ENCODE measurements at regions not wholly inside any gene's neighbourhood (a gene's known extent, or its start where the extent isn't known, plus 50 kb on each side); places are given as distances from the start of the nearest gene placed in this dataset.
A peak's percentile ranks its signal among the peaks of the same experiment; 100 is the strongest.
"Not testable (repeated sequence)": the region's sequence is repeated elsewhere in the genome, so short reads cannot be mapped to it uniquely, and the experiment has no call there.

GRCh38 chr6:135555550-135555949 lies 58.0 kb upstream of the AHI1 start:
- no peak for DNase-seq

DNA sequence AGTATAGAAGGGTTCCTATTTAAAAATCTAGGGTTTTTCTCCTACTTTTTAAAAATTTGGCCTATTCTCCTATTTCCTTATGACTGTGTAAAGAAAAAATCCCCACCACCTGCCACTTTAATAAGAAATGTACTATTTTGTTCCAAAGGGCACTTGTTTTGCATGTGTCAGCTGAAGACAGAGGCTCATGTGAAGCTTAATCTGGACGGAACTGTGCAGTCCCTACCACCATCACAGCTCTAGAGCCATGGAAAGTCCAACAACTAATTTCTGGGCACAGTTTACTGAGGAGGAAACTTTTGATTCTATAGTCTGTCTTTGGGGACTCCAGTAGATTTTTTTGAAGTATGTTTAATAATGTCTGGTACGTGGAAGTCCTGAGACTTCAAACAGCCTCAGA lies 60.0 kb upstream of the AHI1 start:
- DNase-seq, result no peak

GRCh38 chr6:135565605-135566004 lies 68.1 kb upstream of the AHI1 start:
- not testable (repeated sequence) for DNase-seq

DNA sequence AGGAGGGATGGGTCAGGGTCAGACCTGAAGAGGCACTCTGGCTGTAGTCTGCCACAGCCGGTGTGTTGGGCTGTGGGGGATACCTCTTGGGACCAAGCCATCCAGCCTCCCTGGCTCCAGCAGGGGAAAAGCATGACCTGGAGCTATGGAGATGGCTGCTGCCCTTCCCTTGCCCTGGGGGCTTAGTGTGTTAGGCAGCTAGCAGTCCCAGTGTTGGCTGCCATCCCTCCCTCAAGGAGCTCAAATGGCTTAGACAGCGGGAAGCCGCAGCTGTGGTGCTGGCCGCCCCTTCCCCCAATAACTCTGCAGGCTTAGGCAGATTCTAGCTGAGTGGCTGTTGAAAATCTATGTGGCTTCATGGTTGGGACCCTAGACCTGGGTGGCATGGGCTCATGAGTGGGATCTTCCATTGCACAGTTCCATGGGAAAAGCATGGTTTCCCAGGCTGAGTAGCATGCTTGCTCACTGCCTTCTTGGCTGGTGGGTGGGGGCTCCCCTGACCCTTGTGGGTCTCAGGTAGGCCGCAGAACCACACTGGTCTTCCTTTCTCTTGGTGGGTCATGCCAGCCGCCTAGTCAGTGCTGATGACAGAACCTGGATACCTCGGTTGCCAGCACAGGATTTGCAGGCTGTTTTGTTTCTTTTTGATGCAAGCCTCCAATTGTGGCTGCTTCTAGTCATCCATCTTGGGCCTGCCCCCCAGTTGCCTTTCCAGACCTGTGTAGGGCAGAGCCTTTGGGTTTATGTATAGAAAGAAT lies 69.0 kb upstream of the AHI1 start:
- no peak for DNase-seq

- DNase-seq, result no peak
These were observed 70.0 kb upstream of the AHI1 start for GRCh38 chr6:135567375-135568083.

DNA sequence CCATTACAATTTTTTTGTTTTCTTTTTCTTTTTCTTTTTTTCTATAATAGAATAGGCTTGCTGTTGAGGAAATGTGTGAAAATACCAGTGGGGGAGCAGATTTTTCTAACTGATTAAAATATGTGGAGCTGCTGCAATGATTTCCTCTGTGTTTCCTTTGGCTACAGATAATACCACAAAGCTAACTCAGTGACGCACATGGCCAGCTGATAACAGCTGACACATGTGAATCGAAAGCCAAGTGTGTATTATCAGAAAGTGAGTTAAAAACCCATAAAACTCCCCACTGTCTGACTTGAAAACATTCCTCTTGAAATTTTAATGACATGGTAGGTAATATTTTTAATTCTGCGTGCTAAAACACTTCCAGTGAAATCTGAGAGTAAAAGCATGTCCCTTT lies 70.8 kb upstream of the AHI1 start:
- peak; percentile 44 for DNase-seq

DNA sequence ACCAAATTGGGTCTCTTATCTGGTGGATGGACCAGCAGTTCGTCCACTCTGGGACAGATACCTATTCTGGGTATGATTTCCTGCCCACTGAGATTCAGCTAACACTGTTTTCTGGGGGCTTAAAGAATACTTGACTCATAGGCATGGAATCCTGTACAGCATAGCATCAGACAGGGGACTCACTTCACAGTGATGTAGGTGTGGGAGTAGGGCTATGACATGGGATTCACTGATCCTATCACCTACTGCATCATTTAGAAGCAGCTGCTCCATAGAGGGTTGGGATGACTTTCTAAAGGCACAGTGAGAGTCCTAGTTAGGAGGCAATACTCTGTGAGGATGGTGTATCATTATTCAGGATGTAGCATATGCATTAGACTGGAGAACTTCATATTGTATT lies 74.5 kb upstream of the AHI1 start:
- no peak for DNase-seq

- no peak for DNase-seq
These were observed 78.1 kb upstream of the AHI1 start for GRCh38 chr6:135575629-135576028.

GRCh38 chr6:135576055-135576454 lies 78.5 kb upstream of the AHI1 start:
- DNase-seq, result no peak

DNA sequence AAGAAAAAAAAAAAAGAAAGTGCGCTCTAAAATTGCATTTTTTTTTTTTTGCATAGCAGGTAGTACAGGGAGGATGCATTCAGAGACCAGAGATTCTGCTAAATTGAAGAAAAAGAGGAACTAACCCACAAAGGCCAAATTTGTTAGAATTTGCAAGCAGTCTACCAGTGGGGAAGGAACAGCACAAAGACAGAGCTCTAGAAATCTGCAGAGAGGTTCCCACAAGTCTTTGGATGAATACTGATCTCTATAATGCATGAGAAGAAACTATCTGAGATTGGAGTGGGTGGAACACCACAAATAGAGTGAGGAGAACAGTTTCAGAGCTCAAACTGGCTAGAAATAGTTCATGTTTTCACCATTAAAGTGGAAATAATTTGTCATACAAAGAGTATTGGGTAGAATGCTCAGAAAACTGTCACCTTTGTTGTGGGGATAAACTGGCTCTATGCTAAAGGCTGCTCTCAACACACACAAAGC lies 79.6 kb upstream of the AHI1 start:
- no peak for DNase-seq

- no peak for DNase-seq
These were observed 81.4 kb upstream of the AHI1 start for GRCh38 chr6:135578976-135579375.

- DNase-seq, result no peak
These were observed 83.7 kb upstream of the AHI1 start for GRCh38 chr6:135581211-135581610.

GRCh38 chr6:135583256-135583761 lies 85.8 kb upstream of the AHI1 start:
- DNase-seq, result no peak

- no peak for DNase-seq
These were observed 88.8 kb upstream of the AHI1 start for GRCh38 chr6:135586388-135586787.

DNA sequence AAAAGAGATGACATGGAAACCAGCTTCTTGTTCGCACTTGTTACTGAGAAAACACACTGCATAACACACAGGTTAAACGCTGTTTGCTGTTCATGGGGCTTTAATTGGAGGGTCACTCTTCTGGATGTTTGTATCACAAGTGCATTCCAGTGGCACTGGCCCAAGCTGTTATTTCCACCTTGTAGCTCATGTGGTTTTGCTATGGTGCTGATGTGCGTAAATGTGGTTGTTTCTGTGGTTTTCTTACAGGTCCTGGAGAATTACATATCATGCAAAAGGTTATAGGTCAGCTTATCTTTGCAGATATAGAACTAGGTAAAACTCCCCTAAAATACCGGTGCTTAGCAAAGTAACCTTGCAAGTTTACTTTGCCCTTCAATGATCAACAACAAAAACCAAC lies 89.3 kb upstream of the AHI1 start:
- no peak for DNase-seq

GRCh38 chr6:135592276-135592675 lies 94.7 kb upstream of the AHI1 start:
- DNase-seq, result no peak

DNA sequence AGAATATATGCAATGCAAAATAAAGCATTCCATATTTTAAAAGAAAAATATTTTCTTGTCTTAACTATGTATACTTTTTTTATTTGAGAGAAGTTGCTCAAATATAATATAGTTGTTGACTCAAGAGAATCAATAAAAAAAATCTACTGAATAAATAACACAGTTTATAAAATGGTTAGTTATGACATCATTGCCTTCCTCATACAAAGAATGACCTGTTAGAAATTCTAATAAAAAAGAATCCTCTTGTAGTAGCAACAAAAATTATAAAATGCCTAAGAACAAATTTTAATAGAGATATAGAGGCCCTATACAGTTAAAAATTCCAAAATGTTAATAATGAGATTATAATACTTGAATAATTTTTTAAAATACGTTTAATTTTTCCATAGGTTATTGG lies 96.5 kb upstream of the AHI1 start:
- no peak for DNase-seq

- DNase-seq, result no peak
These were observed 102.7 kb upstream of the AHI1 start for GRCh38 chr6:135600086-135600702.

DNA sequence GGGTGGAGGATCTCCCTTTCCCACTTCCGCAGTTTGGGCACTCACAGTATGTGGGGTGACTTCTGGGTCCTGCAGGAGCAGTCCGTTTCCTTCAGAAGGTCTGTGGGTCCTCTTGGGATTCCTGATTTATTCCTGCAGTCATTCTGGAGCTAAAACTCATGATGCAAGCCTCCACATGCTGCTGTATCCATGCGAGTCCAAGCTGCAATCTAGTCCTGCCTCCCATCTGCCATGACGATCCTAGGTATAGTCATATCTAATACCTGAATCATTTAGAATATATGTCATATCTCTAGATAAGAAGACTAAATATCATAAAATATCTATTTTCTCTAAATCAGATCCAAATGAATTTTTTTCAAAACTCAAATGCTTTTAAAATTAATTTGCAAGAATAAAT lies 103.4 kb upstream of the AHI1 start:
- no peak for DNase-seq

DNA sequence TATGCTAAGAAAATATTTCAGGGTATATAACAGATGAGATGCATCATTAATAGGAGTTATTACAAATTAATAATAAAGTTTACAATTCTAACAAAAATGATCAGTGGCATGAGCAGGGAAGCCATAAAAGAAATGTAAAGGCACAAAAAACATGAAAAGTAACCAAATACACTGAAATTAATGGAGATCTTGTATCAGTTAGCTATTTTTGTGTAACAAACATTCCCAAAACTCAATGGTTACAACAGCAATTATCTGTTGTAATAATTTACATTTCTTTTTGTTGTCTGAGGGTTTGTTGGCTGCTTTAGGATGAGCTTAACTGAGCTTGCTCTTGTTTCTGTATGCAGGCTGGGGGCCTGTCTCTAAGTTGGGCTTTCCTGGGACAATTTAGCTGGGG lies 104.3 kb upstream of the AHI1 start:
- DNase-seq, result no peak

GRCh38 chr6:135603249-135603648 lies 105.7 kb upstream of the AHI1 start:
- DNase-seq, result no peak

- DNase-seq, result no peak
These were observed 106.7 kb upstream of the AHI1 start for GRCh38 chr6:135604035-135604860.

GRCh38 chr6:135605278-135605790 lies 107.8 kb upstream of the AHI1 start:
- DNase-seq, result no peak

All from CD4-positive, alpha-beta T cell treated with Interleukin-12 subunit alpha and Interleukin-12 subunit beta, for 1 hour (primary cell).